ENCODE measurements at regions not wholly inside any gene's neighbourhood (a gene's known extent, or its start where the extent isn't known, plus 50 kb on each side); places are given as distances from the start of the nearest gene placed in this dataset.

- H3K4me3 ChIP-seq (ENCODE audit: low read depth, low read length) = no peak overlapping the region
- no peak for TF ChIP-seq CTCF (conservative IDR thresholded peaks at IDR 0.05; ENCODE audit: low read depth, low read length)
- DNase-seq (ENCODE audit: low read depth) = no peak
Measured at GRCh38 chr17:79469646-79470045, 141.2 kb downstream of the RBFOX3 start.

- H3K4me3 ChIP-seq (ENCODE audit: low read depth, low read length) = no peak overlapping the region
- no peak for TF ChIP-seq CTCF (conservative IDR thresholded peaks at IDR 0.05; ENCODE audit: low read depth, low read length)
- no peak for DNase-seq (ENCODE audit: low read depth)
Measured at GRCh38 chr17:79468183-79468944, 142.5 kb downstream of the RBFOX3 start.

- TF ChIP-seq CTCF (conservative IDR thresholded peaks at IDR 0.05; ENCODE audit: low read depth, low read length) = no peak
- H3K4me3 ChIP-seq (ENCODE audit: low read depth, low read length) = no peak overlapping the region
- no peak for DNase-seq (ENCODE audit: low read depth)
Measured at GRCh38 chr17:79466562-79467350, 144.1 kb downstream of the RBFOX3 start.

- no peak for DNase-seq (ENCODE audit: low read depth)
- no peak overlapping the region for H3K4me3 ChIP-seq (ENCODE audit: low read depth, low read length)
Measured at GRCh38 chr17:79465681-79466025, 145.2 kb downstream of the RBFOX3 start.

GRCh38 chr17:79465011-79465680 lies 145.7 kb downstream of the RBFOX3 start:
- no peak for DNase-seq (ENCODE audit: low read depth)
- no peak overlapping the region for H3K4me3 ChIP-seq (ENCODE audit: low read depth, low read length)
- no peak for TF ChIP-seq CTCF (conservative IDR thresholded peaks at IDR 0.05; ENCODE audit: low read depth, low read length)

More at GRCh38 chr17:79465681-79466025, 145.2 kb downstream of the RBFOX3 start:
- no peak for TF ChIP-seq CTCF (conservative IDR thresholded peaks at IDR 0.05; ENCODE audit: low read depth, low read length)

- no peak for TF ChIP-seq CTCF (conservative IDR thresholded peaks at IDR 0.05; ENCODE audit: low read depth, low read length)
- H3K4me3 ChIP-seq (ENCODE audit: low read depth, low read length) = no peak overlapping the region
- no peak for DNase-seq (ENCODE audit: low read depth)
Measured at GRCh38 chr17:79464318-79465010, 146.4 kb downstream of the RBFOX3 start.

All from epithelial cell of proximal tubule (primary cell).